Glutamatergic neuron (in vitro differentiated cells): ENCODE measurements at regions not wholly inside any gene's neighbourhood (a gene's known extent, or its start where the extent isn't known, plus 50 kb on each side); places are given as distances from the start of the nearest gene placed in this dataset.

Experiments
- DNase-seq: peaks from one replicate; pipeline ENCODE4 v3.0.0; 2022
- H3K27ac Mint-ChIP-seq: one replicate; pipeline ENCODE4 v1.8.0; 2020; ENCODE audit warnings: mild to moderate bottlenecking, mixed read lengths, inconsistent platforms; ENCODE audit not compliant: unreplicated experiment
- H3K27me3 Mint-ChIP-seq: one replicate; pipeline ENCODE4 v1.8.0; 2020; ENCODE audit warnings: mild to moderate bottlenecking, moderate library complexity, mixed read lengths, inconsistent platforms; ENCODE audit not compliant: unreplicated experiment
- H3K36me3 Mint-ChIP-seq: one replicate; pipeline ENCODE4 v1.8.0; 2020; ENCODE audit warnings: mild to moderate bottlenecking, mixed read lengths, inconsistent platforms; ENCODE audit not compliant: unreplicated experiment
- H3K4me1 Mint-ChIP-seq: one replicate; pipeline ENCODE4 v1.8.0; 2020; ENCODE audit warnings: mild to moderate bottlenecking, low read depth, mixed read lengths, inconsistent platforms; ENCODE audit not compliant: unreplicated experiment
- H3K4me3 Mint-ChIP-seq: one replicate; pipeline ENCODE4 v1.8.0; 2020; ENCODE audit warnings: mild to moderate bottlenecking, mixed read lengths, inconsistent platforms; ENCODE audit not compliant: unreplicated experiment
- H3K9me3 Mint-ChIP-seq: one replicate; pipeline ENCODE4 v1.8.0; 2020; ENCODE audit warnings: mild to moderate bottlenecking, moderate library complexity, mixed read lengths, inconsistent platforms; ENCODE audit not compliant: unreplicated experiment
- CTCF ChIP-seq: fragments of 200-600 bp; sonication (generic); IDR thresholded peaks from one replicate; pipeline ENCODE4 v1.5.0; 2021; ENCODE audit not compliant: partially characterized antibody, unreplicated experiment

DNA sequence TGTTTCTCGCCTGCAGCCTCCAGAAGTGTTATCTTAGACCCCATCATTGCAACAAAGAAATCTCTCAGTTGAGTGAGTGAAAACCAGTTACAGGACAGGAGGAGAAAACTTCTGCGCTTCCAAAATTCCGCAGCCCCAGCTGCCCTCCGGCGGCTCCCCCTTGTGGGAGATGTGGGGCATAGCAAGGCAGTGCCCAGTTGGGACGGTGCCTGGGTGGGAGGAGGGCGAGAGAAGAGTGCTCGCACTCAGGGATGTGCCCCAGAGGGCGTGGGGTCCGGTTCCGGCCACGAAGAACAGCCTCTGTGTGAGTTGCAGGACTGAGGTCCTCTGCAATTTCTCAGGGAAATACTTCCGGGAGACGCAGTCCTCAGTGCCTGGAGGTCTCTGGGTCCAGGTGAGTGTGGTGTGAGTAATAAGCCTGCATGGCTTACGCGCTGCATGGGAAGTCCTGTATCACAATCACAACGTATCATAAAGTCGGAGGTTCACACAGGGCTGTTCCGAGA is 87.0 kb upstream of the BLID start:
- Mint-ChIP-seq H3K36me3 (no peaks in the 10 kb centered on the region), H3K9me3 (no peaks in the 10 kb centered on the region), H3K27ac (no peak overlapping the region), H3K27me3 (peaks cover 2% of the 10 kb centered on the region), H3K4me1 (peaks cover 7% of the 10 kb centered on the region), H3K4me3 (no peak overlapping the region)
- peak; percentile 98 for TF ChIP-seq CTCF
- peak; percentile 79 for DNase-seq

GRCh38 chr11:122202161-122202950 is 86.3 kb upstream of the BLID start:
- Mint-ChIP-seq H3K27ac (no peak overlapping the region), H3K9me3 (no peaks in the 10 kb centered on the region), H3K27me3 (peaks cover 2% of the 10 kb centered on the region), H3K36me3 (no peaks in the 10 kb centered on the region), H3K4me1 (peaks cover 7% of the 10 kb centered on the region), H3K4me3 (no peak overlapping the region)
- DNase-seq, result no peak
- no peak for TF ChIP-seq CTCF

- H3K27me3 Mint-ChIP-seq, result peaks cover 2% of the 10 kb centered on the region
- no peak for DNase-seq
- no peaks in the 10 kb centered on the region for H3K9me3 Mint-ChIP-seq
- TF ChIP-seq CTCF, result no peak
- no peak overlapping the region for H3K4me3 Mint-ChIP-seq
- no peaks in the 10 kb centered on the region for H3K36me3 Mint-ChIP-seq
- no peak overlapping the region for H3K27ac Mint-ChIP-seq
- peaks cover 7% of the 10 kb centered on the region for H3K4me1 Mint-ChIP-seq
Measured at GRCh38 chr11:122201106-122201505, 85.1 kb upstream of the BLID start.

DNA sequence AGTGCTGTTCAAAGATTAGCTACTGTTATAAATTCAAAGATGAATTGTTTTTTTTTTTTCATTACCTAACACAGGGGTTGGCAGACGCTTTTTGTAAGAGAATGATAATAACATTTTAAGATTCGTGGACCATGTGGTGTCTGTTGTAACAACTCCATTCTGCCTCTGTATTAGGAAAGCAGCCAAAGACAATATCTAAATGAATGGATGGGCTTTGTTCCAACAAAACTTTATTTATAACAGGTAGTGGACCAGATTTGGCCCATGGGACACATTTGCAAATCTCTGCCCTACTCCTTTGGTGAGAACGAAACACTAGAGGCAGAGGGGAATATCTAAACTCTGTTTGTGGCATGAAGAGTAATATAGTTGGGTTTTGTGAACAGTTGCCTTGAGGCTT is 83.6 kb upstream of the BLID start:
- peaks cover 2% of the 10 kb centered on the region for H3K27me3 Mint-ChIP-seq
- H3K9me3 Mint-ChIP-seq, result no peaks in the 10 kb centered on the region
- no peak overlapping the region for H3K27ac Mint-ChIP-seq
- H3K4me3 Mint-ChIP-seq, result no peak overlapping the region
- no peak for TF ChIP-seq CTCF
- H3K36me3 Mint-ChIP-seq, result peaks cover 2% of the 10 kb centered on the region
- H3K4me1 Mint-ChIP-seq, result peaks cover 7% of the 10 kb centered on the region
- no peak for DNase-seq

DNA sequence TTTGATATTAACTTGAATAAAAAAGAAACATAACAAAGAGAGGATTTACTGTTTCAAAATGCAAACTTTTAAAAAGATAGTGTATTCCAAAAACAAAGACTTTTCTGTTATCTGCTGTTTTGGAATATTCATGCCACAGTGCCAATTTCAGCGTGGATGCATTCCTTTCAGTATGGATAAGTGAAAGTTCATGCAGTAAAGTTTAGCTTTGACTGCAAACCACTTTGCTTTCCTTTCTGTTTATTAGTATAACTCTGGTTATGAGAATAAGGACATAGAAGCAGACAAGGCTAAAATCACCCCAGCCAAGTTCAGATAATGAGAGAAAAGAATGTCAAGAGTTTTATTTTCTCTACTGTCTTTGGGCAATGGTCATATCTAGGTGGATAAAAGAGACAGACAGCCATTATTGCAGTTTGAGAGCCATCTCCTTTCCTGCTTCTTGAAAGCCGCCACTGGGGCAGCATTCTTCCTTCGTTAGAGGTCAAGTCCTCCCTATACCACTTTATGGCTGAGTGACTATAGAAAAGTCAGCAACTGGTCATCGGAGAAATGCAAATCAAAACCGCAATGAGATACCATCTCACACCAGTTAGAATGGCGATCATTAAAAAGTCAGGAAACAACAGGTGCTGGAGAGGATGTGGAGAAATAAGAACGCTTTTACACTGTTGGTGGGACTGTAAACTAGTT is 82.4 kb upstream of the BLID start:
- no peak for DNase-seq
- Mint-ChIP-seq H3K4me3 (no peak overlapping the region), H3K4me1 (no peaks in the 10 kb centered on the region), H3K27ac (no peak overlapping the region), H3K9me3 (no peaks in the 10 kb centered on the region), H3K27me3 (peaks cover 2% of the 10 kb centered on the region), H3K36me3 (peaks cover 4% of the 10 kb centered on the region)
- no peak for TF ChIP-seq CTCF
